Mesodermal cell (in vitro differentiated cells): ENCODE measurements at regions not wholly inside any gene's neighbourhood (a gene's known extent, or its start where the extent isn't known, plus 50 kb on each side); places are given as distances from the start of the nearest gene placed in this dataset.
"Not testable (repeated sequence)": the region's sequence is repeated elsewhere in the genome, so short reads cannot be mapped to it uniquely, and the experiment has no call there.

Source experiments
- H3K27ac ChIP-seq: 2 replicates; pipeline ENCODE4 v1.7.0; 2013; ENCODE audit warnings: mild to moderate bottlenecking, low read depth, low read length, moderate library complexity; ENCODE audit not compliant: severe bottlenecking
- H3K36me3 ChIP-seq: 2 replicates; pipeline ENCODE4 v1.7.1; 2013; ENCODE audit warnings: mild to moderate bottlenecking, low read length, moderate library complexity; ENCODE audit not compliant: control insufficient read depth, insufficient read depth
- H3K4me1 ChIP-seq: one replicate; pipeline ENCODE4 v1.7.1; 2013; ENCODE audit warnings: mild to moderate bottlenecking, low read length; ENCODE audit not compliant: insufficient read depth, control insufficient read depth, poor library complexity, severe bottlenecking
- H3K4me3 ChIP-seq: 2 replicates; pipeline ENCODE4 v1.7.0; 2013; ENCODE audit warnings: low read length, control low read depth, mild to moderate bottlenecking; ENCODE audit not compliant: insufficient read depth, poor library complexity, severe bottlenecking; ENCODE audit errors: extremely low read depth
- H3K9me3 ChIP-seq: 2 replicates; pipeline ENCODE4 v1.7.1; 2013; ENCODE audit warnings: mild to moderate bottlenecking, low read length, moderate library complexity; ENCODE audit not compliant: control insufficient read depth
- WGBS, 2 experiments: methylation state at CpG; one replicate each; pipeline ENCODE4 v1.1.5; 2013; ENCODE audit warnings: missing lambda C conversion rate in 2 of 2; ENCODE audit not compliant: insufficient coverage in 2 of 2; 5-methylcytosine and 5-hydroxymethylcytosine counted together

DNA sequence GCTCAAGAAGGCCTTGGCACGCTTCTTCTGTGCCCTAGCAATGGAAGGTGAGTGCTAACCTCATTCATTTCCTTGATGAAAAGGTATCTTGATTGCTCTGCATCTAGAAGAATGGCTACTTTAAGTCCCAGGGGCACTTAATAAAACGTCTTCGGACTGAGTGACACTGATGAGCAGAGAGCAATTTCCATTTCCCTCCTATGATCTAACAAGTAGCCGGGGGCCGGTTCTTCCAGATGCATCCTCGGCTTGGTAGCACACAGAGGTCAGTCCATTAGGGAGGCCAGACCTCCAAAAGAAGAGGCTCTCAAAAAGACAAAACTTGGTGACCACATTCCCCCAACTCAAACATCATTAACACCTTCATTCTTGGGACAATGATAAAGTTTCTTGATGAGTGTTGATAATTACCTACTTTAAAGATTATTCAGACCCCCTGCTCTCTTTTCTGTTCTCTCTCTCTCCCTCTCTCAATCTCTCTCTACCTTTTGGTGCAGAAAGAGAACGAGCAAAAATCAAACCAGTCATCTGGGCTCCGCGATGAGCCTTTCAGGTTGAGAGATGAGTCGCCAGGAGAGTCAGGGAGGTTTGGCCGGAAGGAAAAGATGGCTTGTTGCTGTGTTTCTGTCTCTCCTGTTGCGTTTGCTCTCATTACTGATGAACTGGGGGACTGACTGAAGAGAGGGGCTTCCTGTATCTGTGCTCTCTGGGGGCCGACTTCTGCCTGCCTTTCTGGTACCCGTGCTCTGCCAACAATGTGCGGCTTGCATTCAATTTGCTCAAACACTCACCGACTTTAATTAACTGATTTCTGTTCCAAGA is 91.1 kb downstream of the LYZL1 start:
- not testable (repeated sequence) for H3K4me3 ChIP-seq, H3K9me3 ChIP-seq, H3K4me1 ChIP-seq, H3K27ac ChIP-seq, H3K36me3 ChIP-seq
- WGBS, 2 experiments, result 61 to 78% methylated on average over 4 to 8 of the region's 16 CpGs

GRCh38 chr10:29380599-29381511 is 92.0 kb downstream of the LYZL1 start:
- WGBS, 2 experiments, result 79 to 83% methylated on average over 1 to 2 of the region's 16 CpGs
- H3K27ac ChIP-seq, H3K4me3 ChIP-seq, H3K36me3 ChIP-seq, H3K4me1 ChIP-seq, H3K9me3 ChIP-seq: not testable (repeated sequence)

DNA sequence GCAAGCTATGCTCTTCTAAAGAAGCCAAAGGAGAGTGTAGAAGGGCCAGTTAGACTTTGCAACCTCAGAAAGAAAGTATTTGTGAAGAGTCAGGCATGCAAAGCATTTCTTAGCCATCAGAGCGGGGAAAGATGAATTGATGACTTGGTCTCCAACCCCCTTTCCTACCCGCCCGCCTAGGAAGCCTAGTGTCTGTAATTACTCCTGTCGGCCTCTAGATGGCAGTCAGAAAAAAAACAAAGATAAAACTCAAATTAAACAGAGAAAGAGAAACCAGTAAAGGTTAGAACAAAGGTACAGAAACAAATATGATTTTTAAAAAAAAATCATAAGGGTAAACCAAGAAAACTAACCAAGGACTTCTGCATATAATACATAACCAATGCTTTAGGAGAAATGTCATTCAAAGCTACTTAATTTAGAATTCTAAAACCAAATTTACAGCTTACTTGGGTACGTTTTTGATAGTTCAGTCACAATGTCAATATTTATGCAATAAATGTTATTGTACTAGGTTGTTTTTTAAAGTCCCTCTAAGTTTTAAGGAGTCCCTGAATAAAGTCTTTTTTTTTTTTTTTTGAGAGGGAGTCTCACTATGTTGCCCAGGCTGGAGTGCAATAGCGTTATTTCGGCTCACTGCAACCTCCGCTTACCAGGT is 97.6 kb downstream of the LYZL1 start:
- Histone ChIP-seq H3K4me1 (no peaks in the 10 kb centered on the region), H3K9me3 (peaks cover 9% of the 10 kb centered on the region), H3K4me3 (no peak overlapping the region), H3K27ac (no peak overlapping the region), H3K36me3 (no peaks in the 10 kb centered on the region)
- 64 to 100% methylated on average over 3 to 5 of the region's 8 CpGs for WGBS, 2 experiments

DNA sequence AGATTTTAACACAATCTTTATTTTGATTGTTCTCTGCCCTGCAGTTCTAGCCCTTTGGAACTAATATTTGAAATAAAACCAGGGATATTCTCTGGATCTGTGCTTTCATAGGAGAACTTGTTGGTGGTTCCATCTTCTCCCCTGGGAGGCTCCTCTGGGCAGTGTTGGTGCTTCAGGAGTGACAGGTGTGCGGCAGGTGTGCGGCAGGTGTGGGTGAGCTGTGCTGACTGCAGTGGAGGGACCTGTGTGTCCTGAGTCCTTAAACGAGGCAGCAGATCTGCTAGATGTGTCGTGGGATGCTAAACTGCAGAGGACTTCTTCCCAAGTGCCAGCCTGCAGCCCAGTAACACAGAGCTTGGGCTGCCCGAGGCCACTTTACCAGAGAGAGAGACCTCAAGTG is 98.4 kb downstream of the LYZL1 start:
- no peak overlapping the region for H3K27ac ChIP-seq
- no peaks in the 10 kb centered on the region for H3K36me3 ChIP-seq
- no peaks in the 10 kb centered on the region for H3K4me1 ChIP-seq
- H3K4me3 ChIP-seq, result no peak overlapping the region
- H3K9me3 ChIP-seq, result peaks cover 9% of the 10 kb centered on the region
- 82 to 98% methylated on average over 4 to 5 of the region's 5 CpGs for WGBS, 2 experiments

DNA sequence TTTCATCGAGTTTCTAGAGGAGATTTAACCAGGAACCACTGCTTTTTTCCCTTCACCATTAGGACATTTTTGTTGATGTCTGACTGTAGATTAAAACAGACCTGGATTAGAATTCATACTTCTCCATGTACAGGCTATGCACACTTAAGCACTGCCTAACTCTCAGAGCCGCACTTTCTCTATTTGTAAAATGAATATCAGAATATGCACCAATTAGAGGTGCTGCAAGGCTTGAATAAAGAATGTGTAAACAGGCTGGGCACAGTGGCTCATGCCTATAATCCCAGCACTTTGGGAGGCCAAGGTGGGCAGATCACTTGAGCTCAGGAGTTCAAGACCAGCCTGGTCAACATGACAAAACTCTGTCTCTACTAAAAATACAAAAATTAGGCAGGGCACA is 99.2 kb downstream of the LYZL1 start:
- not testable (repeated sequence) for H3K4me1 ChIP-seq, H3K27ac ChIP-seq, H3K36me3 ChIP-seq, H3K4me3 ChIP-seq, H3K9me3 ChIP-seq
- WGBS, 2 experiments, result no CpG with 5 or more reads among the region's 2 CpGs

- Histone ChIP-seq H3K4me1 (no peaks in the 10 kb centered on the region), H3K4me3 (no peak overlapping the region), H3K27ac (no peak overlapping the region), H3K36me3 (no peaks in the 10 kb centered on the region), H3K9me3 (no peaks in the 10 kb centered on the region)
- WGBS, 2 experiments, result 94% methylated on average over 3 of the region's 3 CpGs; no CpG with 5 or more reads in 1 of the 2 experiments
Observed at GRCh38 chr10:29389493-29389892, 100.6 kb downstream of the LYZL1 start.

- Histone ChIP-seq H3K9me3 (no peaks in the 10 kb centered on the region), H3K36me3 (no peaks in the 10 kb centered on the region), H3K27ac (no peak overlapping the region), H3K4me1 (no peaks in the 10 kb centered on the region), H3K4me3 (no peak overlapping the region)
- 75 to 90% methylated on average over 6 to 9 of the region's 9 CpGs for WGBS, 2 experiments
Observed at GRCh38 chr10:29389935-29390334, 101.1 kb downstream of the LYZL1 start.

DNA sequence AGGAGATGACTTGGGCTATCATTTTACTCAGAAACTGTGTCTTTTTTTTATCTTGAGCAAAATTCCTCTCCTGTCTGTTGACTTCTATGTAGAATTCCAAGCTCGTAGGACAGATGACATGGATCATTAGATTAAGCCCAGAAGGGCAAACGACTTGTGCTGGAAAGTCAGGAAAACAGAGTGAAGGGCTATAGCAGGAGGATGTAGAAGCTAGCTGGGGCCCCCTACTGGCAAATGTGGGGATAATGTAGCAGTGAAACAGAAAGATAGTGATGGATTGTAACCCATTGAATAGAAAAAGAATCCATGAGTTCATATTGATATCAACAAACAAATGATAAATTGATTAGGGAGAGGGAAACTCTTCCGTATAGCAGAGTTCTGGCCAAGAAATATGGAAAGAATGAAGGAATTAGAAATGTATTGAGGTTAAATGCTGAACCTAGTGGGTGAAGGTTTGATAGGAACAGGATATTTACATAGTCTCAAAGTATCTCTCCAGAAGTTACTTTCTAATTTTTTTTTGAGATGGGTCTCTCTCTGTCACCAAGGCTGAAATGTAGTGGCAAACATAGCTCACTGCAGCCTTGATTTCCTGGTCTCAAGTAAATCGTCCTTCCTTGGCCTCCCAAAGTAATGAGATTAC is 103.6 kb downstream of the LYZL1 start:
- Histone ChIP-seq H3K4me1 (no peaks in the 10 kb centered on the region), H3K36me3 (no peaks in the 10 kb centered on the region), H3K4me3 (no peak overlapping the region), H3K9me3 (no peaks in the 10 kb centered on the region), H3K27ac (no peak overlapping the region)
- 0 to 10% methylated on average over 3 of the region's 4 CpGs for WGBS, 2 experiments

DNA sequence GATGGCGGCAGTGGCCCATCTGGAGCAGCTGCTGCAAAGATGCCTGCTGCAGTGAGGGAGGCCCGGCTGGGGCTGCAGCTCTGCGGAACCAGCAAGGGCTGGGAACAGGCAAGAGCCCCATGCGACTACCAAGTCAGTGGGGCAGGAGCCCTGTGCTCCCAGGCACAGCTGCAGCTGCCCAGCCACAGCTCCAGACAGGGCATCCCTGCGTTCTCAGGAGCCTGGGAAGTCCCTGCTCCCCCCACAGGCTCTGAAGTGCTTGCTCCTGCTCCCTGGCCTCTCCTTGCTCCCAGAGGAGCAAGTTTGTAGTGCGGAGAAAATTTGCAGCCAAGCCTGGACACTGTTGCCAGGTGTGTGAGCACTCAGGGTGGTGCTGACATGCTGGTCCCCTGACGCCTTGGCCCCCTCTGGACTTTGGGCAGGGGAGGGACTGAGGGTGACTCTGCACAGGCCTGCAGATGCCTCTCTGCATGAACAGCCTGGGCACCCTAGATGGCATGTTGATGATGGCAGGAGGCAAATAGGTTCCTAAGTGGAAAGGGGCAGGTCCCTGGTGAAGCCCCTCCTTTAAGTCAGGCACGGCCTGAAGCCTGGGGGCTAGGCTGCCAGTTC is 105.6 kb downstream of the LYZL1 start:
- WGBS, 2 experiments, result 82 to 89% methylated on average over 8 of the region's 8 CpGs
- no peaks in the 10 kb centered on the region for H3K36me3 ChIP-seq
- H3K4me1 ChIP-seq, result no peaks in the 10 kb centered on the region
- no peak overlapping the region for H3K27ac ChIP-seq
- H3K9me3 ChIP-seq, result no peaks in the 10 kb centered on the region
- H3K4me3 ChIP-seq, result no peak overlapping the region

GRCh38 chr10:29395409-29395808 is 106.5 kb downstream of the LYZL1 start:
- 93% methylated on average over 4 to 6 of the region's 6 CpGs for WGBS, 2 experiments
- Histone ChIP-seq H3K36me3 (no peaks in the 10 kb centered on the region), H3K9me3 (peaks cover 5% of the 10 kb centered on the region), H3K4me1 (no peaks in the 10 kb centered on the region), H3K27ac (no peak overlapping the region), H3K4me3 (no peak overlapping the region)
